NCI-H2081 (cell line): ENCODE measurements at regions not wholly inside any gene's neighbourhood (a gene's known extent, or its start where the extent isn't known, plus 50 kb on each side); places are given as distances from the start of the nearest gene placed in this dataset.
"Not testable (repeated sequence)": the region's sequence is repeated elsewhere in the genome, so short reads cannot be mapped to it uniquely, and the experiment has no call there.

Experiments
- DNase-seq, 2 experiments: peaks; one replicate each; lab custom pipeline; 2025; lab: John Stamatoyannopoulos, UW

- DNase-seq: no peak
Observed at GRCh38 chr16:64724339-64724738, 397.5 kb downstream of the CDH11 start.

DNA sequence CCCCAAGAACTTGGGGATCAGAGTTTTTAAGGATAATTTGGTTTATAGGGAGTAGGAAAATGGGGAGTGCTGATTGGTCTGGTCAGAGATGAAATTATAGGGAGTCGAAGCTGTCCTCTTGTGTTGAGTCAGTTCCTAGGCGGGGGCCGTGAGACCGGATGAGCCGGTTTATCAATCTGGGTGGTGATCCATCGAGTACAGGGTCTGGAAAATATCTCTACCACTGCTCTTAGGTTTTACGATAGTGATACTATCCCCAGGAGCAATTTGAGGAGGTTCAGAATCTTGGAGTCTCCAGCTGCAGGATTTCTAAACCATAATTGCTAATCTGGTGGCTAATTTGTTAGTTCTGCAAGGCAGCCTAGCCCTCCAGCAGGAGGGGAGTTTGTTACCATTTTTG lies 403.4 kb downstream of the CDH11 start:
- no peak for DNase-seq

- no peak for DNase-seq
Observed at GRCh38 chr16:64717871-64718270, 404.0 kb downstream of the CDH11 start.

- no peak for DNase-seq
Observed at GRCh38 chr16:64715624-64716023, 406.2 kb downstream of the CDH11 start.

DNA sequence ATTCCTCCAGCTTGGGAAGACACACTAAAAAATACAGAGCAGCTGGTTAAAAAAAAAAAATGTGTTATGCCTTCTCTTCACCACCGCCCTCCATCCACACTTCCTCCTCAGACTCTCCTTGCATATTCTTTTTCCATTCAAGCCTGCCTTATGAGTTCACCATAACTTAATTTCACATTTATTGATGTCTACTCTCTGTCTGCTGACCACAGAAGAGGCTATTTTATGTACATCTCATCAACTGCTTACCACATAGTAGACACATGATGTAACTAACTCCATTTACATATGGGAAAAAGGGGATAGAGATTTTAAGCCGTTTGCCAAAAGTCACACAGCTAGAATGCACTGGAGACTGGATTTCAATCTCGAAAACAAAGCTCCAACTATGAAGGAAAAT lies 409.8 kb downstream of the CDH11 start:
- DNase-seq: no peak

GRCh38 chr16:64711596-64711995 lies 410.3 kb downstream of the CDH11 start:
- DNase-seq: no peak

GRCh38 chr16:64711026-64711425 lies 410.8 kb downstream of the CDH11 start:
- no peak for DNase-seq

- no peak for DNase-seq
Observed at GRCh38 chr16:64705443-64705842, 416.4 kb downstream of the CDH11 start.

DNA sequence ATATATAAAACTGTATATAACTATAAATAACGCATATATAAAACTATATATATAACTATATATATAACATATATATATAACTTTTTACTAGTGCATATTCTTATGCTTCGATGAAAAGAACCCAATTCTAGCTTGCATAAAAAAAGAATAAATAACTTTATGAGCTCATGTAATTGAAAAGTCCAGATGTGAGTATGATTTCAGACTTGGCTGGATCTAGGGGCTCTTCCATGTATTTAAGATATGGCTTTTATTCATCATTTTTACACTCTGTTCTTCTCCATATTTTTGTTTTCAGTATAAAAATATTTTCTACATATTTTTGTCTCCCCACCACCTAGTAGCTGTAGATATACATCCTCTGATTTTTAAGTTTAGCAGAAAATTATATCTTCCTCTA lies 417.5 kb downstream of the CDH11 start:
- no peak for DNase-seq

- no peak for DNase-seq
Observed at GRCh38 chr16:64702415-64702814, 419.4 kb downstream of the CDH11 start.

- DNase-seq: no peak
Observed at GRCh38 chr16:64700628-64701027, 421.2 kb downstream of the CDH11 start.

DNA sequence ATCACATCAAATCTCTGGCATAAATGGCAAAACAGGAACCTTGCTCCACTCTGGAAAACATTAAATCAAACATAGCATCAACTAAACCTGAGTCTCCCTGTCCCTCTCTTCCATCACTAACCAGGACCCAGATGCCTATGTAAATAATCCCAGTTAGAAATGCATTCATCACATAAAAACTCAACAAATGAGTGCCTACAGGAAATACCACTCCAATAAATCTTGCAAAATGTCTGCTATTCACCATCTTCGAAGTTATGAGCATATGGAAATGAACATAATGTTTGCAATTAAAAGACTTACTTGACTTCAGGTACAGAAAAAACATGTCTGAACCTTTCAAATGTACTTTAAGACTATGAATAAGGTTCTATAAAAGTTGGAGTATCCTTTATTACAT lies 425.0 kb downstream of the CDH11 start:
- DNase-seq: no peak

- no peak for DNase-seq
Observed at GRCh38 chr16:64695684-64696083, 426.2 kb downstream of the CDH11 start.

GRCh38 chr16:64693946-64694345 lies 427.9 kb downstream of the CDH11 start:
- DNase-seq: no peak

GRCh38 chr16:64687786-64688185 lies 434.1 kb downstream of the CDH11 start:
- no peak for DNase-seq

- no peak for DNase-seq
Observed at GRCh38 chr16:64687123-64687522, 434.7 kb downstream of the CDH11 start.

- no peak for DNase-seq
Observed at GRCh38 chr16:64679976-64680690, 441.7 kb downstream of the CDH11 start.

- no peak for DNase-seq
Observed at GRCh38 chr16:64669573-64669972, 452.3 kb downstream of the CDH11 start.

DNA sequence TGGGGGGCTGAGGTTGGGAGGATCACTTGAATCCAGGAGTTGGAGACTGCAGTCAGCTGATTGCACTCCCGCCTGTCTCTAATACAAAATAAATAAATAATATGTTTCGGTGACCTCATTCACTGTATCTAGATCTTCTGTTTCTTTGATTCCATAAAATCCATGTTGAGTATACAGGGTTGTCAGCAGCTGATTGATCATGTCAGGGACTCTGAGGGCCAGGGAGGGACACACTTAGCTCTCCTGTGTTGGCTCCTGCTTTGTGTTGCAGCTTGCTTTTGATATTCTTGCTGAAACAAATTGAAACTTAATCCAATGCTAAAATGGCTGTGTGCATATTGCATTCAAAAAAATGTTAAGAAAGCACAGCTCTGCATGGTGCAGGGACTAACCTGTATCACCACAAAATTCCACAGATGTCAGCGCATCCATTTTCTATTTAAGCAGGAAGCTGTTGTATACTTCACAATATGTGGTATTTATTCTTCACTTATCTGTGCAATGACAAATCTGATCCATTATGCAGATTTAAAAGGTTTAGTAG lies 454.5 kb downstream of the CDH11 start:
- DNase-seq: no peak

GRCh38 chr16:64662312-64662711 lies 459.6 kb downstream of the CDH11 start:
- not testable (repeated sequence) for DNase-seq

GRCh38 chr16:64659866-64660265 lies 462.0 kb downstream of the CDH11 start:
- no peak for DNase-seq

GRCh38 chr16:64657316-64658011 lies 464.4 kb downstream of the CDH11 start:
- DNase-seq: no peak

GRCh38 chr16:64656471-64656870 lies 465.4 kb downstream of the CDH11 start:
- no peak for DNase-seq
